ENCODE measurements at regions not wholly inside any gene's neighbourhood (a gene's known extent, or its start where the extent isn't known, plus 50 kb on each side); places are given as distances from the start of the nearest gene placed in this dataset.

GRCh38 chr5:98368141-98368540 is 405.3 kb upstream of the RGMB start:
- TF ChIP-seq POLR2AphosphoS5 (IDR thresholded peaks at IDR 0.05; ENCODE audit: low read depth, low read length), result no peak
- no peak for TF ChIP-seq TAF1 (IDR thresholded peaks at IDR 0.05; ENCODE audit: borderline replicate concordance, insufficient read depth, low read length)
- TF ChIP-seq SIN3A (IDR thresholded peaks at IDR 0.05; ENCODE audit: borderline replicate concordance, insufficient read depth, low read length), result no peak
